ENCODE measurements at regions not wholly inside any gene's neighbourhood (a gene's known extent, or its start where the extent isn't known, plus 50 kb on each side); places are given as distances from the start of the nearest gene placed in this dataset.

DNA sequence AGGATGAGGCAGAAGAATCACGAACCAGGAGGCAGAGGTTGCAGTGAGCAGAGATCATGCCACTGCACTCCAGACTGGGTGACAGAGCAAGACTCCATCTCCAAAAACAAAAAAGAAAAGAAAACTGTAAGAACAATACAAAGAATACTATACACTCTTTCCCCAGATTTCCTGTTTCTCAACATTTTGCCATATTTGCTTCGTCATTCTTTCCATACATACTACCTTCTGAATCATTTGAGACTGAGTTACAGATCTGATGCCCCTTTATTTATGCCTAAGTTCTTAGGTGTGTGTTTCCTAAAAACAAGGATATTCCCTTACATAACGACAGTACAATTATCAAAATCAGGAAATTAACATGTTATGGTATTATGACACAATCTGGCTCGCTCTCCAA, 168.4 kb upstream of the CELF2 start:
- Histone ChIP-seq H3K36me3 (ENCODE audit: low read length) (no peaks in the 10 kb centered on the region), H3K27me3 (ENCODE audit: low read length) (no peaks in the 10 kb centered on the region; the same call in 1 of the 2 replicates), H3K4me3 (ENCODE audit: insufficient read depth, low read length, poor library complexity, severe bottlenecking) (no peak overlapping the region)

DNA sequence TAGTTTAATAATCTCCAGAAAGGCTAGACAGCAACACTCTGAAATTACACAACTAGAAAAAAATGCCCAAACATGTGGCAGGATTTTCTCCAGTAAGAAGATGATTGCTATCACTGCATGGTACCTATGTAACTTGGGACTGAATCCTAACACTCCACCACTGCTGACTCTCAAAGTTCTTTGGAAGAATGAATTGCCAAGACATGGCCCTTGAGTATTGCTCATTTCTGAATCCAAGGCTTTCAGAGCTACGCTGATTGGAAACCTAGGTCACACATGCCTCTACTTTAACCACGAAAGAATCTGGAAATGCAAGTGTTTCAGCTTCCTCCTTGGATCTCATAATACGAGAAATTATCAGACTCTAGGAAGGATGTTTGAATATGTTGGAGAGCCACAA, 167.5 kb upstream of the CELF2 start:
- Histone ChIP-seq H3K36me3 (ENCODE audit: low read length) (no peaks in the 10 kb centered on the region), H3K9me2 (replicated peaks; ENCODE audit: insufficient read depth, low read length) (no peaks in the 10 kb centered on the region), H3K27ac (ENCODE audit: low read depth, low read length) (no peak overlapping the region), H3K4me2 (ENCODE audit: low read depth, low read length, poor library complexity, severe bottlenecking) (no peak overlapping the region), H3K9ac (ENCODE audit: low read length) (no peak overlapping the region), H4K20me1 (ENCODE audit: low read depth, low read length) (no peaks in the 10 kb centered on the region), H2AFZ (ENCODE audit: low read depth, low read length, severe bottlenecking) (no peak overlapping the region), H3K9me3 (ENCODE audit: insufficient read depth, low read length) (no peaks in the 10 kb centered on the region), H3K4me3 (ENCODE audit: insufficient read depth, low read length, poor library complexity, severe bottlenecking) (no peak overlapping the region), H3K27me3 (ENCODE audit: low read length) (no peaks in the 10 kb centered on the region; the same call in 1 of the 2 replicates), H3K79me2 (ENCODE audit: insufficient read depth, low read length) (no peaks in the 10 kb centered on the region), H3F3A (ENCODE audit: insufficient read depth) (no peaks in the 10 kb centered on the region)
- TF ChIP-seq, protein P1, sequence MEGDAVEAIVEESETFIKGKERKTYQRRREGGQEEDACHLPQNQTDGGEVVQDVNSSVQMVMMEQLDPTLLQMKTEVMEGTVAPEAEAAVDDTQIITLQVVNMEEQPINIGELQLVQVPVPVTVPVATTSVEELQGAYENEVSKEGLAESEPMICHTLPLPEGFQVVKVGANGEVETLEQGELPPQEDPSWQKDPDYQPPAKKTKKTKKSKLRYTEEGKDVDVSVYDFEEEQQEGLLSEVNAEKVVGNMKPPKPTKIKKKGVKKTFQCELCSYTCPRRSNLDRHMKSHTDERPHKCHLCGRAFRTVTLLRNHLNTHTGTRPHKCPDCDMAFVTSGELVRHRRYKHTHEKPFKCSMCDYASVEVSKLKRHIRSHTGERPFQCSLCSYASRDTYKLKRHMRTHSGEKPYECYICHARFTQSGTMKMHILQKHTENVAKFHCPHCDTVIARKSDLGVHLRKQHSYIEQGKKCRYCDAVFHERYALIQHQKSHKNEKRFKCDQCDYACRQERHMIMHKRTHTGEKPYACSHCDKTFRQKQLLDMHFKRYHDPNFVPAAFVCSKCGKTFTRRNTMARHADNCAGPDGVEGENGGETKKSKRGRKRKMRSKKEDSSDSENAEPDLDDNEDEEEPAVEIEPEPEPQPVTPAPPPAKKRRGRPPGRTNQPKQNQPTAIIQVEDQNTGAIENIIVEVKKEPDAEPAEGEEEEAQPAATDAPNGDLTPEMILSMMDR (IDR thresholded peaks at IDR 0.05; ENCODE audit: insufficient read depth, low read length, poor library complexity, severe bottlenecking): no peak
- no peak for TF ChIP-seq EZH2phosphoT487 (conservative IDR thresholded peaks at IDR 0.05; ENCODE audit: low read length)

More for the DNA sequence above, 168.4 kb upstream of the CELF2 start:
- Histone ChIP-seq H4K20me1 (ENCODE audit: low read depth, low read length) (no peaks in the 10 kb centered on the region), H3K4me2 (ENCODE audit: low read depth, low read length, poor library complexity, severe bottlenecking) (no peak overlapping the region), H3K79me2 (ENCODE audit: insufficient read depth, low read length) (no peaks in the 10 kb centered on the region), H3F3A (ENCODE audit: insufficient read depth) (no peaks in the 10 kb centered on the region), H2AFZ (ENCODE audit: low read depth, low read length, severe bottlenecking) (no peak overlapping the region), H3K27ac (ENCODE audit: low read depth, low read length) (no peak overlapping the region), H3K9me2 (replicated peaks; ENCODE audit: insufficient read depth, low read length) (no peaks in the 10 kb centered on the region), H3K9me3 (ENCODE audit: insufficient read depth, low read length) (no peaks in the 10 kb centered on the region), H3K9ac (ENCODE audit: low read length) (no peak overlapping the region)
- TF ChIP-seq EZH2phosphoT487 (conservative IDR thresholded peaks at IDR 0.05; ENCODE audit: low read length): no peak
- TF ChIP-seq, protein P1 (IDR thresholded peaks at IDR 0.05; ENCODE audit: insufficient read depth, low read length, poor library complexity, severe bottlenecking): no peak

DNA sequence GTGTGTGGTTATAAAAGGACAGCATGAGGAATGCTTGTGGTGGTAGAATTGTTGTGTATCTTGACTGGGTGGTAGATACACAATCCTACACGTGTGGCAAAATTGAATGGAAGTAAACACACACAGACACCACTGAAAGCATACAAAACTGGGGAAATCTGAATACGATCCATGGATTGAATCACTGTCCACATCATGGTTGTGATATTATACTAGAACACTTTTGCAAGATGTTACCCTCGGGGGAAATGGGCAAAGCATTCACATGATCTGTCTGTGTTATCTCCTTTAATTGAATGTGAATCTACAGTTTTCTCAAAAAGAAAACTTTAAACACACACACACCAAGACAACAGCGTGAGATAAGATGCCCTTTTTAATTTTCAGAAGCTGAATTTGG, 165.2 kb upstream of the CELF2 start:
- Histone ChIP-seq H3K36me3 (ENCODE audit: low read length) (no peaks in the 10 kb centered on the region), H3K9ac (ENCODE audit: low read length) (no peak overlapping the region), H3K79me2 (ENCODE audit: insufficient read depth, low read length) (no peaks in the 10 kb centered on the region), H2AFZ (ENCODE audit: low read depth, low read length, severe bottlenecking) (no peak overlapping the region), H3K27ac (ENCODE audit: low read depth, low read length) (no peak overlapping the region), H3K9me2 (replicated peaks; ENCODE audit: insufficient read depth, low read length) (no peaks in the 10 kb centered on the region), H3K9me3 (ENCODE audit: insufficient read depth, low read length) (no peaks in the 10 kb centered on the region), H3K4me2 (ENCODE audit: low read depth, low read length, poor library complexity, severe bottlenecking) (no peak overlapping the region), H3K4me3 (ENCODE audit: insufficient read depth, low read length, poor library complexity, severe bottlenecking) (no peak overlapping the region), H4K20me1 (ENCODE audit: low read depth, low read length) (no peaks in the 10 kb centered on the region), H3F3A (ENCODE audit: insufficient read depth) (no peaks in the 10 kb centered on the region), H3K27me3 (ENCODE audit: low read length) (no peaks in the 10 kb centered on the region; the same call in 1 of the 2 replicates)
- TF ChIP-seq, protein P1 (IDR thresholded peaks at IDR 0.05; ENCODE audit: insufficient read depth, low read length, poor library complexity, severe bottlenecking): no peak
- no peak for TF ChIP-seq EZH2phosphoT487 (conservative IDR thresholded peaks at IDR 0.05; ENCODE audit: low read length)
